Suppressor macrophage (primary cell): ENCODE measurements at regions not wholly inside any gene's neighbourhood (a gene's known extent, or its start where the extent isn't known, plus 50 kb on each side); places are given as distances from the start of the nearest gene placed in this dataset.
A peak's percentile ranks its signal among the peaks of the same experiment; 100 is the strongest.
"Not testable (repeated sequence)": the region's sequence is repeated elsewhere in the genome, so short reads cannot be mapped to it uniquely, and the experiment has no call there.

ENCODE experiments used
- DNase-seq, 4 experiments: peaks; one replicate each; pipeline ENCODE4 v3.0.0-alpha.2; 2020 to 2022

GRCh38 chr2:39487398-39488250, 50.5 kb upstream of the MAP4K3 start:
- DNase-seq = no peak

GRCh38 chr2:39488450-39488849, 51.4 kb upstream of the MAP4K3 start:
- peak; percentile 83 to 95 (median 91) for DNase-seq

DNA sequence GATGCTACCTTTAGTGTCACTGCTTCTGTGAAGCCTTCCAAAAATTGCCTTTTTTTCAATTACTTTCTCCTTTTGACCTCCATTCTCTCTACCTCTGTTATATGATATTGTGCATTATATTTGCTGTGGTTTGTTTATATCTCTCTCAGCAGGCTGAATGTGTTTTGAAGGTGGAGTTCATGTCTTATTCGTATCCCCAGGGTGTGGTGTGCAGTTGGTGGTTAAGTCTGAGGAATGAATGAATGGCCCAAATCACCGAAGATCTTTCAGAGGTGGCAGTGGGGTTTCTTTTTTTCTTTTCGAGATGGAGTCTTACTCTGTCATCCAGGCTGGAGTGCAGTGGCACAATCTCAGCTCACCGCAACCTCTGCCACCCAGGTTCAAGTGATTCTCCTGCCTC, 53.5 kb upstream of the MAP4K3 start:
- no peak for DNase-seq

- peak in 1 of 4 experiments; percentile 20 for DNase-seq
Measured at GRCh38 chr2:39491653-39492052, 54.6 kb upstream of the MAP4K3 start.

DNA sequence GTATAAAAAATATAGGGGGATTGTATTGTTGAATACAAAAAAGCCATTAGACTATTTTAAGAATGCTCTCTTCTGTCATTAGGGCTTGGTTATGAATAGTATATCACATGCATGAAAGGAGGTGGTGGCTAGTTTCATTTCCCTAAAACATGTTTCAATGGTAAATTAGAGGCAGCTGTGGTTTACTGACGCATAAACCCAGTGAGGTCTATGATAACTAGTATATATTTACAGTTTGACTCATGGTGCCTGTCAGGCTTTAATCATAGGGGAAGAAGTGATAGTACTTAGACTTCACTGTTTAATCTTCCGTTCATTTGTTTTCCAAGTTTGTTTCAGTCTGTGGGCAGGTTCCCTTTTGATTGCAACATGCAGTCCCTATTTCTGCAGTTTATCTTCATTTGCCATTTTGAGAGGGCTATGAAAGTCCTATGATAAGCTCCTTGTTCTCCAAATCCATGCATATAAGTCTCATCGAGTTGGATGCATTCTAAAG, 55.1 kb upstream of the MAP4K3 start:
- peak; percentile 75 to 99 (median 92) for DNase-seq

DNA sequence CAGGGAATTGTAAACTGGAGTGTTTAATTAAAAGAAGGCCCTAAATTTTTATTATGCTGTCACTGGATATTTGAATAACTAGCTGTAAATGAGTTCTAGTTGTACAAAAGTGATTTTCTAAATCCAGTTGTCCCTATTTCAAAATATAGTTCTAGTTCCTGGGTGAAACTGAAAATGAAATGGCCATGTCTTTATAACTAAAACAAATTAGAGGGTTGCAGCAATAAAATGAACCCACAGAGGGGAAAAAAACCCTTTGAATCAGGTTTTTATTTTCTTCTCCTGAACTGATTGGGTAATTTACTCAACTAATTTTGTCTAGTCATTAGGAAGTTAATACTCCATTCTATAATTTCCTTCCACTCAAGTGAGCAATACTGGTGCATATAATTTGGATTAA, 55.6 kb upstream of the MAP4K3 start:
- peak in 3 of 4 experiments; percentile 6 to 64 (median 50) for DNase-seq

DNA sequence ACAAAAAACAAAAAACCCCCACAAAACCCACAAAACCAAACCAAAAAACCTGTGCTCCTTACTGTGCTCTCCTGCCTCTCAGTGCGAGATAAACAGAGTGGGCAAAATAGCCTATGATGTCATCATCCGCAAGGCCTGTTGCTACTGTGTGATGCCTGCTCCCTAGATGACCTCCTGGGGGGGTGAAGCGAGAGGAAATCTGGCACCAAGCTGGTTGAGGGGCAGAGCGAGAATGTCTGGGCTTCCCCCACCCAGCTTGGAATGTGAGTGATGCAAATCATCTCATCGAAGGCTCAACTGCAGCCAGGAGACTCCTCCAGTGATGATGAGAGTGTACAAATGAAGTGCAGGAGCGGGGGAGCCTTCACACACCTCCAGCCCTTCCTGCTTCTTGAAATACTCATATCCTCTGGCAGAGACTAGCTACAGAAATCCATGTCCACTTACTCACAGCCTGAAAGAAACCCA, 57.7 kb upstream of the MAP4K3 start:
- peak; percentile 32 to 64 (median 40) for DNase-seq

DNA sequence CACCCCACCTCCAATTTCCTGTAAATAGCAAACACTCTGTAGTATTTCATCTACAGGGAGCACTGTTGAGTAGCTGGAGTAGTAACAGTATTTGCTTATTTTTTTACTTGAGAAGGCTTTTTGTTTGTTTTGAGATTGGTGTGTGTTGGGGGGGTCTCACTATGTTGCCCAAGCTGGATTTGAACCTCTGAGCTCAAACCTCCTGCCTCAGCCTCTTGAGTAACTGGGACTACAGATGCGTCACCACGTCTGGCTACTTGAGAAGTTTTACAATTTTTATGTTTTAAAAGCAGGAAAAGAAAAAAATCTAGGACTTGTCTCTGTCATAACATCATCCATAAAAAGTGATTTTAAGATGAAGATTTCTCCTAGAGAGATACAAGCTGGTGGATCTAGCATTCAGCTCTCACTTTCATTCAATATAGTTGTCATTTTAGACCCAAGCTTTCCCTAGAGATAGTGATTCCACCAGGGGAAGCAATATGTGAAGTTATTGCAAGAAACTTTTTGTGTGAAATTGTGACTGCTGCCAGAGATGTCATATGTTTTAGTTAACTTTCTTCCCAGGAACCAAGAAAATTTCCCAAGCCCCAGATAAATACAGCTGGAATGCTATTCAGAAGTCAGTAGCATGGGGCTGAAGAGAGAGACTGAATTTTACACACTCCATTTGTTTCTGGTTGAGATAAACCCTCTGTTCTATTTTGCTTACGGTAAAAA, 60.2 kb upstream of the MAP4K3 start:
- no peak for DNase-seq

DNA sequence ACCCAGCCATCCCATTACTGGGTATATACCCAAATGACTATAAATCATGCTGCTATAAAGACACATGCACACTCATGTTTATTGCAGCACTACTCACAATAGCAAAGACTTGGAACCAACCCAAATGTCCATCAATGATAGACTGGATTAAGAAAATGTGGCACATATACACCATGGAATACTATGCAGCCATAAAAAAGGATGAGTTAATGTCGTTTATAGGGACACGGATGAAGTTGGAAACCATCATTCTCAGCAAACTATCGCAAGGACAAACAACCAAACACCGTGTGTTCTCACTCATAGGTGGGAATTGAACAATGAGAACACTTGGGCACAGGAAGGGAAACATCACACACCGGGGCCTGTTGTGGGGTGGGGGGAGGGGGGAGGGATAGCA, 61.1 kb upstream of the MAP4K3 start:
- not testable (repeated sequence) for DNase-seq

GRCh38 chr2:39498786-39499185, 61.7 kb upstream of the MAP4K3 start:
- no peak for DNase-seq

DNA sequence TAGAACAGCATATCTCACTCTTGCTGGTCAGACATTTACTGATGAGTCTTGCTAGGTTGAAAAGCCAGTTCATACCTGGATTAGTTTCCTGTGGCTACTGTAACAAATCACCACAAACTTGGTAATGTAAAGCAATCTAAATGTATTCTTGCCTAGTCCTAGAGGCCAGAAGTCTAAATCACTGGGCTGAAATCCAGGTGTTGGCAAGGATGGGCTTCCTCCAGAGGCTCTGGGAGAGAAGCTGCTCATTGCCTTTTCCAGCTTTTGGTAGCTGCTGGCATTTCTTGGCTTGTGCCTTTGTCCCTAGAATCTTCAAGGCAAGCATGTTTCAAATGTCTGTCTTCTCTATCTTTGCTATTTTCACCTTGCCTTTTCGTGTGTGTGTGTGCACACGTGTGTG, 62.3 kb upstream of the MAP4K3 start:
- DNase-seq = no peak

DNA sequence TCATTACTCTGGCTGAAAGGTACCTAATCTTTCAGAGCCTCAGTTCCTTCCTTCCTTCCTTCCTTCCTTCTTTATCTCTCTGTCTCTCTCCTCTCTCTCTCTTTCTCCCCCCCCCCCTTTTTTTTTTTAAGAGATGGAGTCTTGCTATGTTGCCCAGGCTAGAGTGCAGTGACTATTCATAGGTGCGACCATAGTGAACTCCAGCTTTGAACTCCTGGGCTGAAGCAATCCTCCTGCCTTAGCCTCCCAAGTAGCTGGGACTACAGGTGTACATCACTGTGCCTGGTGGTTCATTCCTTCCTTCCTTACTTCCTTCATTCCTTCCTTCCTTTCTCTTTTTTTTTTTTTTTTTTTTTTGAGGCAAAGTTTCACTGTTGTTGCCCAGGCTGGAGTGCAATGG, 64.3 kb upstream of the MAP4K3 start:
- no peak for DNase-seq

DNA sequence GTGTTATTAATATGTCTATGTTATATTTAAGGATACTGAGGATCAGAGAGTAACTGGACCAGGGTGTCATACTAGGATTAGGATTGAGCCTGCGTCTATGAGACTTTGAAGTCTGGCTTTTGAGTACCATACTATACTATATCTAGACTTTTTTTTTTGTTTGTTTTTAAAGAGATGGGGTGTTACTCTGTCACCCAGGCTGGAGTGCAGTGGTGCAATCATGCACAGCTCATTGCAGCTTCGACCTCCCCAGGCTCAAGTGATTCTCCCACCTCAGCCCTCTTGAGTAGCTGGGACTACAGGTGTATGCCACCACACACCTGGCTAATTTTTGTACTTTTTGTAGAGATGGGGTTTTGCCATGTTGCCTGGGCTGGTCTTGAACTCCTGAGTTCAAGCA, 66.2 kb upstream of the MAP4K3 start:
- DNase-seq = no peak

DNA sequence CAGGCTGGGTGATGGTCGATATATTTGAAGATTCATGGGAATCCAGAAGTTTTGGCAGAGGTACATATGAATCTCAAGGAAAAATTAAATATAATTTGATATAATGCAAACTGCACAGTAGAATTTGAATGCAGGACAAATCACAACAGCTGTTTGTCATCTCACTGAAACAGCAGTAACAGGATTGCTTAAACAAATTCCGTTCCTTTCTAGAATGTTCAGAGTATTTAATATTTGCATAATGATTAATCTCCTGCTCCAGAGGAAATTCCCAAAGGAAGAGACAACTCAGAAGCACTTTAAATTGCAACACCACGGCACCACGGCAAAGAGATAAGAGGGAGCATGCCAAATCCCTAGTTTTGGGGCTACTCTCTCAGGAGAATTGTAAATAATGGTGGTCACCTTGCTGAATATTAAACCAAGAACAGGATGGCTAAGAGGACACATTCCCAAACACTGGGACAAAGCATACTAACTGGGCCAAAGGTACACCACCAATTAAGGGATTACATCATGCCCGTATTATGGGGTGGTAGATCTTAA, 67.8 kb upstream of the MAP4K3 start:
- DNase-seq = no peak

DNA sequence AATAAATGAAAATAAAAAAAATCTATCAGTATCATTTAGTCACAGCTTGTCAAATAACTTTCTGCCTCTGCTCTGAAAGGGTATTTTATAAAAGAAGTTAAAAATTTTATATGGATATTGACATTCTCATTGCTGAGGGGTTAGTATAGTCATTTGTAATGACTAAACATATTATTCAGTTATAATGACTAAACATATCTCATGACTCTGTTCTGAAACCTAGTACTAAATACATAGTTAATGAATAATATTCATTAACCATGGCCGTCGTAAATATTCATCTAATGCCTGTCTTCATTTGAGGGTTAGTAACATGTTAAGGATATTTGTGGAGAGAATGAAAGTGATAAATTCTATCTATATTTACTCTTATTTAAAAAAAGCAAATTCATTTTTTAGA, 69.1 kb upstream of the MAP4K3 start:
- DNase-seq = no peak

- no peak for DNase-seq
Measured at GRCh38 chr2:39508198-39508597, 71.1 kb upstream of the MAP4K3 start.

GRCh38 chr2:39510140-39510539, 73.1 kb upstream of the MAP4K3 start:
- no peak for DNase-seq

GRCh38 chr2:39511219-39511604, 74.1 kb upstream of the MAP4K3 start:
- no peak for DNase-seq

DNA sequence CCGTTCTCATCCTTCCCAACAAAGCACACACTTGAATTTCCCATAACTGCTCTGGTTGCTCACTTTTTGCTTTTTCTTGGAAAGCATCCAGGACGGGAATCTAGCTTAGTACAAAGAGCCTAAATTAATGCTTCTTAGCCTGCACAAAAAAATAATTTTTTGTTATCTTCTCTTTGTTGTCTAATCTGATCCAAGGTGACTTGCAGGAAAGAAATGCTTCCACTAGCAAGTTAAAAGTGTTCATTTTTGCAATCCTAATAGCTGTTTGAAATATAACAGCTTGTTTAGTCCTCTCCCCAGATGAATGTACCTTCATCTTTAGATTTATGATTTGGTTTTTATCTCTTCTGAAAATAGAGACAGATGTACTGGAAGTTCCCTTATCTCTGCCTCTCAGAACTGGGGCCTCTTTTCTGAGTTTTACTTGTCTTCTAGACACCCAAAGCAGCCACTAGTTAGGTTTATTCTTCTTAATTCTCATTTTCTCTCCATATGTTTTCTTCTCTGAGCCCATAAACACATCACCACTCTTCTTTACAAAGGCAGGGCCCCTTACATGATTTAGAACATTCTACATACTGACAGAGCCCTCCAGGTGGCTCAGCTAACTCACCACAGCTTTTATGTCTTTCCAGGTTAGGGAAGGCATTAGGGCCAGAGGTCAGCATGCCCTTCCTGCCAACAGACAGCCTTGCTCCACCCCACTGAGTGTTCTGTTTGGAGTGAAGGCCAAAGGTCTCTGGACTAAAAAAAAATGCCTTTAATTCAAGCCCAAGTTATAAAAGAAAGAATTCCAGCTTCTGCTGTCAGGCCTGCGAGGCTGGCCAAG, 74.7 kb upstream of the MAP4K3 start:
- no peak for DNase-seq

GRCh38 chr2:39512434-39512935, 75.4 kb upstream of the MAP4K3 start:
- DNase-seq = no peak

- no peak for DNase-seq
Measured at GRCh38 chr2:39512941-39513340, 75.9 kb upstream of the MAP4K3 start.

DNA sequence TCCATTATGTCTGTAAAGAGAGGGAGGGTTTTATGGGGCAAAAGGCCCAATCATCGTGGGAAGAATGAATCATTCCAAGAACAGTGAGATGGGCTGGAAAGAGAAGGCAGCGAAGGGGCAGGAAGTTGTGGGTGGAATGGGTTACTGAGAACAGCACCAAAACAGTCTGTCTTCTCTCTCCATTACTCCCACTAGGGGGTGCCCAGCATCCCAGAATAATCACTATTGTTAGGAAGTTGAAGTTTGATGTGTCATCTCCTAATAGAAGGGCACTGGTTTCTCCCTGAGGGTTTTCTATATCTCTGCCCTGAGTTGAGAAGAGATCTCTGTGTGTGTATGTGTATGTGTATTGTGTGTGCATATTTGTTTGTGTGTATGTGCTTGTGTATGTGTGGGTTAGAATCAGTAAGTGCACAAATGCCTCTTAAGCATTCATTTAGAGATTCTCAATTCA, 76.6 kb upstream of the MAP4K3 start:
- peak; percentile 87 to 96 (median 92) for DNase-seq
